ENCODE measurements at regions not wholly inside any gene's neighbourhood (a gene's known extent, or its start where the extent isn't known, plus 50 kb on each side); places are given as distances from the start of the nearest gene placed in this dataset.

DNA sequence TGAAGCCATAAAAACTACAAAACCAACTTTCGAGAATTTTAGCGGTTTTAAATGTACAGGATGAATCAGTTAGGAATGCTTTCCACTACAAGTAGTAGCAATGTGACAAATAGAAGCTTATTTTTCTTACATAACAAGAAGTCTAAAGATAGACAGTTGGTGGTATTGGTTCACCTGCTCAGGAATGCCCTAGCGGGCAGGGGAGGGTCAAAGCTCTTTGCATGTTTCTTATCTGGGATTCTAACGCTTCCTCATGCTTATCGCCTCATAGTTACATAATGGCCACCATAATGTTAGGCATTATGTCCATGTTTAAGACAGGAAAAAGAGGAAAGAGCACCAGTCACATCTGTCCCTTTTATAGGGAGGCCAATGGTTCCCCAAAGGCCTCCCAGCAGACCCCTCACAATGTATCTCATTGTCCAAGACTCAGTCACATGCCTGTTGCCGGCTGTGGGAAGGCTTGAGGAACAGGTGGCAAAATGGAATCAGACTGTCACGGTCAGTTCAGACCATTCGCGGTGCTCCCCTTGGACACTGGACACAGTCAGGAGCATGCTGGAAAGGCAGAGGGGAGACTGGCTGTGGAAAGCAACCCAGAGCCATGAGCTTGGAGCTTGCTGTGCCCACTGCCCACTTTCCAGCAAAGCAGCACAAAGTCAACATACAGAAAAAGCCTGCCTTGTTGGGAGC is 69.4 kb upstream of the ODC1 start:
- intact Hi-C loops (cut with micrococcal nuclease; ENCODE audit: unreplicated experiment), result no loop called here
- TF ChIP-seq, protein P1, sequence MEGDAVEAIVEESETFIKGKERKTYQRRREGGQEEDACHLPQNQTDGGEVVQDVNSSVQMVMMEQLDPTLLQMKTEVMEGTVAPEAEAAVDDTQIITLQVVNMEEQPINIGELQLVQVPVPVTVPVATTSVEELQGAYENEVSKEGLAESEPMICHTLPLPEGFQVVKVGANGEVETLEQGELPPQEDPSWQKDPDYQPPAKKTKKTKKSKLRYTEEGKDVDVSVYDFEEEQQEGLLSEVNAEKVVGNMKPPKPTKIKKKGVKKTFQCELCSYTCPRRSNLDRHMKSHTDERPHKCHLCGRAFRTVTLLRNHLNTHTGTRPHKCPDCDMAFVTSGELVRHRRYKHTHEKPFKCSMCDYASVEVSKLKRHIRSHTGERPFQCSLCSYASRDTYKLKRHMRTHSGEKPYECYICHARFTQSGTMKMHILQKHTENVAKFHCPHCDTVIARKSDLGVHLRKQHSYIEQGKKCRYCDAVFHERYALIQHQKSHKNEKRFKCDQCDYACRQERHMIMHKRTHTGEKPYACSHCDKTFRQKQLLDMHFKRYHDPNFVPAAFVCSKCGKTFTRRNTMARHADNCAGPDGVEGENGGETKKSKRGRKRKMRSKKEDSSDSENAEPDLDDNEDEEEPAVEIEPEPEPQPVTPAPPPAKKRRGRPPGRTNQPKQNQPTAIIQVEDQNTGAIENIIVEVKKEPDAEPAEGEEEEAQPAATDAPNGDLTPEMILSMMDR (conservative IDR thresholded peaks at IDR 0.05; ENCODE audit: low read length), result no peak
- TF ChIP-seq EZH2phosphoT487 (IDR thresholded peaks at IDR 0.05; ENCODE audit: borderline replicate concordance, low read depth, low read length), result no peak
- BruUV-seq (replicated peaks), result no TSS peak

DNA sequence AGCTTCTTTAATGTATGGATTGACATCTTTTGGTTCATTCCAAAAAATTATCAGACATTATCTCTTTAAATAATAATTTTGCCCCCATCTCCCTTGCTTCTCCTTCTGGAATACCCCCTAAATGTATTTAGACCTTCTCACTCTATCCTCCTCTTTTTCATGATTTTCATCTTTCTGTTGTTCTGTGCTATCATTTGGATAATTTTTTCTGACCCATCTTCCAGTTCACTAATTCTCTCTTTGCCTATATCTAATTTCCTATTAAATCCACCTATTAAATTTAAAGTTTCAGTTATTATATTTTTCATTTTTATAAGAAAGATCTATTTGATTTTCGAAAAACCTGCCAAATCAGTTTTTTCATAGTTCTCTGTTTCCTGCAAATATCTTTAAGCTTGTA is 67.8 kb upstream of the ODC1 start:
- no peak overlapping the region for H3K27ac ChIP-seq (ENCODE audit: low read depth, low read length, poor library complexity, severe bottlenecking)
- TF ChIP-seq, protein P1 (conservative IDR thresholded peaks at IDR 0.05; ENCODE audit: low read length), result no peak
- no peak for TF ChIP-seq EZH2phosphoT487 (IDR thresholded peaks at IDR 0.05; ENCODE audit: borderline replicate concordance, low read depth, low read length)
- no peaks in the 10 kb centered on the region for H3K36me3 ChIP-seq (ENCODE audit: insufficient read depth, low read length)
- no peak for DNase-seq (ENCODE audit: low spot score)
- 0 out of 2 replicates have a peak, but pooled peaks cover 8% of the 10 kb centered on the region for H3K9me3 ChIP-seq (ENCODE audit: low read length)
- POLR2A ChIA-PET, result no interaction called here
- H2AFZ ChIP-seq (ENCODE audit: low read length), result no peak overlapping the region
- no peaks in the 10 kb centered on the region for H4K20me1 ChIP-seq (ENCODE audit: insufficient read depth, low read length)
- H3K4me1 ChIP-seq (ENCODE audit: insufficient read depth, low read length, poor library complexity, severe bottlenecking), result no peaks in the 10 kb centered on the region
- CTCF ChIA-PET (ENCODE audit: unreplicated experiment), result no interaction called here
- H3K9me2 ChIP-seq (ENCODE audit: insufficient read depth, low read length), result no peaks in the 10 kb centered on the region
- intact Hi-C loops (cut with micrococcal nuclease; ENCODE audit: unreplicated experiment), result no loop called here
- no peaks in the 10 kb centered on the region for H3K79me2 ChIP-seq (ENCODE audit: insufficient read depth, low read depth, low read length)
- H3K4me2 ChIP-seq (ENCODE audit: low read length), result no peak overlapping the region
- no peak overlapping the region for H3K4me3 ChIP-seq (ENCODE audit: low read depth, low read length, poor library complexity, severe bottlenecking)
- BruUV-seq (replicated peaks), result no TSS peak

More for the DNA sequence above, 69.4 kb upstream of the ODC1 start:
- no peaks in the 10 kb centered on the region for H3K4me1 ChIP-seq (ENCODE audit: insufficient read depth, low read length, poor library complexity, severe bottlenecking)
- no peak for DNase-seq (ENCODE audit: low spot score)
- no peak overlapping the region for H3K4me3 ChIP-seq (ENCODE audit: low read depth, low read length, poor library complexity, severe bottlenecking)
- ChIA-PET CTCF (ENCODE audit: unreplicated experiment) (no interaction called here), POLR2A (no interaction called here)
- H3K9me2 ChIP-seq (ENCODE audit: insufficient read depth, low read length), result no peaks in the 10 kb centered on the region
- no peak overlapping the region for H3K27ac ChIP-seq (ENCODE audit: low read depth, low read length, poor library complexity, severe bottlenecking)
- 0 out of 2 replicates have a peak, but pooled peaks cover 8% of the 10 kb centered on the region for H3K9me3 ChIP-seq (ENCODE audit: low read length)
- no peaks in the 10 kb centered on the region for H3K79me2 ChIP-seq (ENCODE audit: insufficient read depth, low read depth, low read length)
- no peaks in the 10 kb centered on the region for H4K20me1 ChIP-seq (ENCODE audit: insufficient read depth, low read length)
- no peaks in the 10 kb centered on the region for H3K36me3 ChIP-seq (ENCODE audit: insufficient read depth, low read length)
- no peak overlapping the region for H3K4me2 ChIP-seq (ENCODE audit: low read length)
- H2AFZ ChIP-seq (ENCODE audit: low read length), result no peak overlapping the region

DNA sequence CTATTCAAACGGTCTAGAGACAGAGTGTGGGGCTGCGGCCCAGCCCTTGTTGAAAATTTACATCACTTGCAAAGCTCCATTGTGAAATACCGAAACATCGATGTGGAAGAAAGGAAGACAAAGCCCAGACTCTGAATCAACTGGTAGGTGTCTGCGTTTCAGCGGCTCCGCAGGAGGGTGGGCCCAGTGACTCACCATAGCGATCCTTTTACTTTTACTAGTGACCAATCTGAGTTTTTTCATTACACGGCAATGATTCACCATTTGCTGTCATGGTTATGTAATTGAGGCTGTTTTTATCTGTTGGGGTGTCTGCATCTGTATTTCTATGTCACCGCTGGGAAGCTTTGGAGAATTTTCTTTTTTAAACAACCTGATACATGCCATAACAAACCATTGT is 66.6 kb upstream of the ODC1 start:
- H3K79me2 ChIP-seq (ENCODE audit: insufficient read depth, low read depth, low read length), result no peaks in the 10 kb centered on the region
- 0 out of 2 replicates have a peak, but pooled peaks cover 8% of the 10 kb centered on the region for H3K9me3 ChIP-seq (ENCODE audit: low read length)
- ChIA-PET CTCF (ENCODE audit: unreplicated experiment) (no interaction called here), POLR2A (no interaction called here)
- H3K4me3 ChIP-seq (ENCODE audit: low read depth, low read length, poor library complexity, severe bottlenecking), result no peak overlapping the region
- no peak for DNase-seq (ENCODE audit: low spot score)
- no peak overlapping the region for H3K4me2 ChIP-seq (ENCODE audit: low read length)
- no peaks in the 10 kb centered on the region for H3K4me1 ChIP-seq (ENCODE audit: insufficient read depth, low read length, poor library complexity, severe bottlenecking)
- TF ChIP-seq, protein P1 (conservative IDR thresholded peaks at IDR 0.05; ENCODE audit: low read length), result no peak
- TF ChIP-seq EZH2phosphoT487 (IDR thresholded peaks at IDR 0.05; ENCODE audit: borderline replicate concordance, low read depth, low read length), result no peak
- intact Hi-C loops (cut with micrococcal nuclease; ENCODE audit: unreplicated experiment), result no loop called here
- no peaks in the 10 kb centered on the region for H3K9me2 ChIP-seq (ENCODE audit: insufficient read depth, low read length)
- H4K20me1 ChIP-seq (ENCODE audit: insufficient read depth, low read length), result no peaks in the 10 kb centered on the region
- no peak overlapping the region for H2AFZ ChIP-seq (ENCODE audit: low read length)
- no TSS peak for BruUV-seq (replicated peaks)
- no peaks in the 10 kb centered on the region for H3K36me3 ChIP-seq (ENCODE audit: insufficient read depth, low read length)
- no peak overlapping the region for H3K27ac ChIP-seq (ENCODE audit: low read depth, low read length, poor library complexity, severe bottlenecking)

All from OCI-LY7 (cell line).